ENCODE measurements at regions not wholly inside any gene's neighbourhood (a gene's known extent, or its start where the extent isn't known, plus 50 kb on each side); places are given as distances from the start of the nearest gene placed in this dataset.
"Not testable (repeated sequence)": the region's sequence is repeated elsewhere in the genome, so short reads cannot be mapped to it uniquely, and the experiment has no call there.

DNA sequence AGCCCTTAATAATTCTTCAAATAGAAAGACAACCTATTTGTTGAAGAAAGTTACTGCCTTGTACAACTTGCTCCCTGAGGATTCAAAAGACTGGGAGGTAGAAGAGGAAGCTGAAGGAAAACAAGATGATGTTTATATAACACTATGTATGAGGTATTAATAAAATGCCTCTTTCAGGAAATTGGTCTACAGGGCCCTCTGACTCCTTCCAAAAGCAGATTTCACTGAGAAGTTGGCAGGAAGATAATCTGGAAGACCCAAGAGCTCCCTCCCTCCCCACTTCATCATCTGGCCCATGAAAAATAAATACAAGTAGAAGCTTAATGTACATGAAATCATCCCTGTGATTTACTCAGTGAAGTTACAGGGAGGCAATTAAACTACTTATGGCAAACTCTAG lies 107.5 kb upstream of the MAGEC2 start:
- TF ChIP-seq POLR2A (IDR thresholded peaks at IDR 0.05) = no peak
- TF ChIP-seq, protein P1, sequence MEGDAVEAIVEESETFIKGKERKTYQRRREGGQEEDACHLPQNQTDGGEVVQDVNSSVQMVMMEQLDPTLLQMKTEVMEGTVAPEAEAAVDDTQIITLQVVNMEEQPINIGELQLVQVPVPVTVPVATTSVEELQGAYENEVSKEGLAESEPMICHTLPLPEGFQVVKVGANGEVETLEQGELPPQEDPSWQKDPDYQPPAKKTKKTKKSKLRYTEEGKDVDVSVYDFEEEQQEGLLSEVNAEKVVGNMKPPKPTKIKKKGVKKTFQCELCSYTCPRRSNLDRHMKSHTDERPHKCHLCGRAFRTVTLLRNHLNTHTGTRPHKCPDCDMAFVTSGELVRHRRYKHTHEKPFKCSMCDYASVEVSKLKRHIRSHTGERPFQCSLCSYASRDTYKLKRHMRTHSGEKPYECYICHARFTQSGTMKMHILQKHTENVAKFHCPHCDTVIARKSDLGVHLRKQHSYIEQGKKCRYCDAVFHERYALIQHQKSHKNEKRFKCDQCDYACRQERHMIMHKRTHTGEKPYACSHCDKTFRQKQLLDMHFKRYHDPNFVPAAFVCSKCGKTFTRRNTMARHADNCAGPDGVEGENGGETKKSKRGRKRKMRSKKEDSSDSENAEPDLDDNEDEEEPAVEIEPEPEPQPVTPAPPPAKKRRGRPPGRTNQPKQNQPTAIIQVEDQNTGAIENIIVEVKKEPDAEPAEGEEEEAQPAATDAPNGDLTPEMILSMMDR (IDR thresholded peaks at IDR 0.05) = no peak
- no peaks in the 10 kb centered on the region for H3K9me3 ChIP-seq
- no peak overlapping the region for H3K27ac ChIP-seq
- no peaks in the 10 kb centered on the region for H3K36me3 ChIP-seq (ENCODE audit: low read depth, missing control alignments)
- no peaks in the 10 kb centered on the region for H3K27me3 ChIP-seq
- no peak for DNase-seq
- no peaks in the 10 kb centered on the region for H3K4me1 ChIP-seq
- intact Hi-C loops (cut with DNase I; ENCODE audit: low total_unique reads) = no loop called here
- H3K4me3 ChIP-seq = no peak overlapping the region

DNA sequence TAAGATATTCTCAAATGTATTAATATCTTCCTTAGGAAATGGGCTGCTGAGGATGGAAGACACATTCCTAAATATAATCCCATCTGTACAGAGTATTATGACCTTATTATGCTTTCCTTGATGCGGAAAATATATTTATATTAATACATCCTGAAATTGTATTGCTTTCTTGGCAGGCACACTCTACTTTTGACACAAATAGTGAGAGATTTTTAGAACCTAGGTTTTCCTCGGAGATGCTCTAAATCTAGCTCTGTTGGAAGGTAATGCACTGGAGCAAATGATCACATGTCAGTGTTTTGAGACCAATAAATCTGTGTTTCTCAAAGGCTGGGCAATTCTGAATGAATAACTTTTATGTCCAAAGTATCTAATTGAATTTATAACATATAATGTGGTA lies 94.3 kb upstream of the MAGEC2 start:
- H3K9me3 ChIP-seq = no peaks in the 10 kb centered on the region
- no peak overlapping the region for H3K27ac ChIP-seq
- intact Hi-C loops (cut with DNase I; ENCODE audit: low total_unique reads) = no loop called here
- DNase-seq = no peak
- H3K4me1 ChIP-seq = no peaks in the 10 kb centered on the region
- WGBS, 2 donors = 79 to 84% methylated on average over 2 of the region's 2 CpGs
- H3K36me3 ChIP-seq (ENCODE audit: low read depth, missing control alignments) = no peaks in the 10 kb centered on the region
- no peak overlapping the region for H3K4me3 ChIP-seq
- no peak for TF ChIP-seq POLR2A (IDR thresholded peaks at IDR 0.05)
- TF ChIP-seq, protein P1 (IDR thresholded peaks at IDR 0.05) = no peak
- H3K27me3 ChIP-seq = no peaks in the 10 kb centered on the region

DNA sequence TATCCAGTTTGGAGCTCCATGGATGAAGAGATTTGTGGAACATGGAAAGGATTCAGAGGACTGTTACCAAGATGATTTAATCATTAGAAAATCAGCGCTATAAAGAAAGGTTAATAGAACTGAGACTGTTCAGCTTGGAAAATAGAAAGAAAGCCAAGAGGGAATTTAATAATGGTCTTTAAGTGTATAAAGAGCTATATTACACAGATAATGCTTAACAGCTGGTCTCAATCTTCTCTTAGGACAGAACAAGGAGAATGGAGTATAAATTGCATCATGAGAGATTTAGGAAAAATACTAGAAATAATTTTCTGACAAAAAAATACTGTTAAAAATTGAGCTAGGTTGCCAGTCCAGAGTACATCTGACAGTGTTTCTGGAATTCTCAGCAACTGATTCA lies 91.3 kb upstream of the MAGEC2 start:
- no peaks in the 10 kb centered on the region for H3K36me3 ChIP-seq (ENCODE audit: low read depth, missing control alignments)
- TF ChIP-seq, protein P1 (IDR thresholded peaks at IDR 0.05) = no peak
- no peak for TF ChIP-seq POLR2A (IDR thresholded peaks at IDR 0.05)
- no peak overlapping the region for H3K27ac ChIP-seq
- no peak overlapping the region for H3K4me3 ChIP-seq
- intact Hi-C loops (cut with DNase I; ENCODE audit: low total_unique reads) = no loop called here
- H3K27me3 ChIP-seq = no peaks in the 10 kb centered on the region
- no peaks in the 10 kb centered on the region for H3K9me3 ChIP-seq
- 71 to 86% methylated on average over 1 of the region's 1 CpG for WGBS, 2 donors
- no peak for DNase-seq
- no peaks in the 10 kb centered on the region for H3K4me1 ChIP-seq

DNA sequence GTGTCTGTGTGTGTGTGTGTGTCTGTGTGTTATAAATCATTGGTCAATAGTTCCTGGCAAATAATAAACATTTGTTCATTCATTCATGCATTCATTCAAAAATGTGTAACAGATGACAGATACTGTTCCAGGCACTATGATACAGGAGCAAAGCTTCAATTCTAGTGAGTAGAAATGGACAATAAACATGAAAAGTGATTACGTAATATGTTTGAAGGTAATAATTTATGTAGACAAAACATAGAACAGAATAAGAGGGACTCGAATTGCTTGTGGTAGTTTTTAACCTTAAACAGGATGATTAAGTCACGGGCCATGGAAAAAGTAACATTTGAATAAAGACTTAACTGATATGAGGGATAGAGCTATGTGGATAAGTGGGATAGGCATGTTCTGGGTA lies 90.1 kb upstream of the MAGEC2 start:
- TF ChIP-seq, protein P1 (IDR thresholded peaks at IDR 0.05) = no peak
- TF ChIP-seq POLR2A (IDR thresholded peaks at IDR 0.05) = no peak
- intact Hi-C loops (cut with DNase I; ENCODE audit: low total_unique reads) = no loop called here
- Histone ChIP-seq H3K27ac (no peak overlapping the region), H3K9me3 (no peaks in the 10 kb centered on the region), H3K36me3 (ENCODE audit: low read depth, missing control alignments) (no peaks in the 10 kb centered on the region), H3K4me3 (no peak overlapping the region), H3K4me1 (no peaks in the 10 kb centered on the region), H3K27me3 (no peaks in the 10 kb centered on the region)
- no peak for DNase-seq
- 86 to 89% methylated on average over 3 of the region's 3 CpGs for WGBS, 2 donors

DNA sequence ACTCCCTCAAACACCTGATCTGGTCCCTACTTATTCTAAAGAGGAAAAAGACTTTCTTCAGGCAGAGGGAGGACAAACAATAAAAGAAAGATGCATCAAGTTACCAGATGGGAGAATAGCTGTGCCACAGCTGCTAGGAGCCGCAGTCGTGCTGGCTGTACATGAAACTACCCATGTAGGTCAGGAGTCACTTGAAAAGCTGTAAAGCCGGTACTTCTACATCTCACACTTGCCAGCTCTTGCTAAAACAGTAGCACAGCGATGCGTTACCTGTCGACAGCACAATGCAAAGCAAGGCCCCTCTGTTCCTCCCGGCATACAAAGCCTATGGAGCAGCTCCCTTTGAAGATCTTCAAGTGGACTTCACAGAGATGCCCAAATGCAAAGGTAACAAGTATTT lies 65.1 kb upstream of the MAGEC2 start:
- H3K4me1 ChIP-seq; intact Hi-C loops (cut with DNase I; ENCODE audit: low total_unique reads); H3K27me3 ChIP-seq; H3K36me3 ChIP-seq (ENCODE audit: low read depth, missing control alignments); DNase-seq; H3K4me3 ChIP-seq; H3K27ac ChIP-seq; H3K9me3 ChIP-seq: not testable (repeated sequence)
- WGBS, 2 donors = 80 to 88% methylated on average over 3 to 7 of the region's 7 CpGs
